Stomach (tissue), 8 donors: ENCODE measurements at regions not wholly inside any gene's neighbourhood (a gene's known extent, or its start where the extent isn't known, plus 50 kb on each side); places are given as distances from the start of the nearest gene placed in this dataset.

Source experiments
- DNase-seq, 2 donors: peaks; one replicate each; pipeline versions ENCODE4 v3.0.0 to v3.0.0-alpha.2; 2013 to 2019
- H3K27ac ChIP-seq, 5 donors: fragments of 200-600 bp in 4 of 5; sonication (generic) in 4 of 5; one replicate each; pipeline ENCODE4 v1.5.1; 2013 to 2019; ENCODE audit warnings: mild to moderate bottlenecking in 1 of 5, moderate library complexity in 1 of 5
- H3K27me3 ChIP-seq, 3 donors: fragments of 200-600 bp; sonication (generic); one replicate each; pipeline ENCODE4 v1.5.1; 2017 to 2019; ENCODE audit warnings: mixed run types in 1 of 3
- H3K36me3 ChIP-seq, 4 donors: fragments of 200-600 bp; sonication (generic); 1 replicate in 3 of 4; 2 replicates in 1 of 4; pipeline ENCODE4 v1.5.1; 2016 to 2019
- H3K4me1 ChIP-seq, 4 donors: fragments of 200-600 bp; sonication (generic); one replicate each; pipeline ENCODE4 v1.5.1; 2016 to 2019
- H3K4me3 ChIP-seq, 4 donors: fragments of 200-600 bp; sonication (generic) in 3 of 4; one replicate each; pipeline ENCODE4 v1.5.1; 2016 to 2019; ENCODE audit warnings: mild to moderate bottlenecking in 1 of 4
- H3K9me3 ChIP-seq, 4 donors: fragments of 200-600 bp; sonication (generic); one replicate each; pipeline ENCODE4 v1.5.1; 2016 to 2019
- CTCF ChIP-seq, 7 experiments: fragments of 450-650 bp in 4 of 7; fragments of 200-600 bp in 3 of 7; sonication (generic) in 3 of 7; IDR thresholded peaks; one replicate each; pipeline ENCODE4 v1.5.1; 2016 to 2019; ENCODE audit warnings: antibody characterized with exemption in 7 of 7, control low read depth in 2 of 7, mild to moderate bottlenecking in 1 of 7
- EP300 ChIP-seq: sonication (generic); formaldehyde crosslinking; IDR thresholded peaks from one replicate; pipeline ENCODE4 v1.6.1; 2017; ENCODE audit warnings: antibody characterized with exemption
- POLR2A ChIP-seq, 4 donors: fragments of 450-650 bp; IDR thresholded peaks; one replicate each; pipeline ENCODE4 v1.6.1; 2016; ENCODE audit warnings: antibody characterized with exemption in 4 of 4, control low read depth in 2 of 4, mild to moderate bottlenecking in 1 of 4, moderate library complexity in 1 of 4
- POLR2AphosphoS5 ChIP-seq, 3 donors: sonication (generic); formaldehyde crosslinking; IDR thresholded peaks; one replicate each; pipeline ENCODE4 v1.6.1; 2016; ENCODE audit warnings: antibody characterized with exemption in 3 of 3
- WGBS, 5 donors: extraction: QIAGEN DNeasy Blood & Tissue Kit in 3 of 5; methylation state at CpG; one replicate each; pipeline versions ENCODE4 v1.1.5 to v1.1.7; 2013 to 2018; 5-methylcytosine and 5-hydroxymethylcytosine counted together
- intact Hi-C: fragments of 100-400 bp; cut with DNase I; formaldehyde crosslinking; loops from one replicate; pipeline ENCODE4 v1.15.1; 2023; ENCODE audit warnings: low total_unique reads
- donor health status: healthy with polysubstance abuse.
- donor health status: Bipolar disorder and iron deficiency.
- donor health status: healthy.

- Histone ChIP-seq H3K9me3 (no peaks in the 10 kb centered on the region), H3K4me1 (peaks cover 20 to 34% (median 28%) of the 10 kb centered on the region in 4 donors), H3K4me3 (peak overlapping the region; percentile 63 to 83 (median 75)), H3K36me3 (no peaks in the 10 kb centered on the region), H3K27me3 (peaks cover 8 to 100% (median 63%) of the 10 kb centered on the region in 3 donors), H3K27ac (peak overlapping the region in 2 of 5 donors; percentile 46 to 58)
- DNase-seq = peak in 1 of 2 donors; percentile 82
- intact Hi-C loops = no loop called here
- TF ChIP-seq POLR2A (IDR thresholded peaks at IDR 0.05) = no peak
- TF ChIP-seq CTCF (IDR thresholded peaks at IDR 0.05) = no peak
- TF ChIP-seq EP300 = no peak
- no peak for TF ChIP-seq POLR2AphosphoS5 (IDR thresholded peaks at IDR 0.05)
- WGBS, 5 donors = 1 to 3% (median 2%) methylated on average over 25 to 78 of the region's 79 CpGs
Observed at GRCh38 chr4:182143822-182144625, 99.2 kb upstream of the TENM3 start.

- peaks cover 8 to 98% (median 63%) of the 10 kb centered on the region in 3 donors for H3K27me3 ChIP-seq
- DNase-seq = peak in 1 of 2 donors; percentile 48
Observed at GRCh38 chr4:182144626-182145333, 98.4 kb upstream of the TENM3 start.

GRCh38 chr4:182145334-182145905, 97.8 kb upstream of the TENM3 start:
- peaks cover 8 to 95% (median 58%) of the 10 kb centered on the region in 3 donors for H3K27me3 ChIP-seq
- no peak for TF ChIP-seq POLR2AphosphoS5 (IDR thresholded peaks at IDR 0.05)
- TF ChIP-seq POLR2A (IDR thresholded peaks at IDR 0.05) = no peak
- no peak for TF ChIP-seq CTCF (IDR thresholded peaks at IDR 0.05)
- TF ChIP-seq EP300 = no peak

More at GRCh38 chr4:182144626-182145333, 98.4 kb upstream of the TENM3 start:
- no peak for TF ChIP-seq POLR2AphosphoS5 (IDR thresholded peaks at IDR 0.05)
- TF ChIP-seq CTCF (IDR thresholded peaks at IDR 0.05) = no peak
- no peak for TF ChIP-seq EP300
- no peak for TF ChIP-seq POLR2A (IDR thresholded peaks at IDR 0.05)
- 1 to 5% (median 2%) methylated on average over 5 to 91 of the region's 93 CpGs for WGBS, 5 donors
- H3K4me1 ChIP-seq = peaks cover 20 to 34% (median 28%) of the 10 kb centered on the region in 4 donors
- intact Hi-C loops = no loop called here
- peak overlapping the region; percentile 63 to 83 (median 75) for H3K4me3 ChIP-seq
- H3K9me3 ChIP-seq = no peaks in the 10 kb centered on the region
- H3K36me3 ChIP-seq = no peaks in the 10 kb centered on the region
- peak overlapping the region in 2 of 5 donors; percentile 46 to 58 for H3K27ac ChIP-seq

GRCh38 chr4:182147391-182147790, 95.8 kb upstream of the TENM3 start:
- H3K4me3 ChIP-seq = no peak overlapping the region
- H3K9me3 ChIP-seq = no peaks in the 10 kb centered on the region
- TF ChIP-seq POLR2AphosphoS5 (IDR thresholded peaks at IDR 0.05) = no peak
- no peak for TF ChIP-seq EP300
- TF ChIP-seq POLR2A (IDR thresholded peaks at IDR 0.05) = no peak
- no peak for TF ChIP-seq CTCF (IDR thresholded peaks at IDR 0.05)
- H3K4me1 ChIP-seq = peaks cover 20 to 30% (median 26%) of the 10 kb centered on the region in 4 donors
- H3K27ac ChIP-seq = no peak overlapping the region
- no peaks in the 10 kb centered on the region for H3K36me3 ChIP-seq
- H3K27me3 ChIP-seq = peaks cover 8 to 80% (median 39%) of the 10 kb centered on the region in 3 donors
- 58 to 67% (median 61%) methylated on average over 5 of the region's 5 CpGs for WGBS, 5 donors
- no peak for DNase-seq
- intact Hi-C loops = no loop called here

More at GRCh38 chr4:182145334-182145905, 97.8 kb upstream of the TENM3 start:
- H3K4me1 ChIP-seq = peaks cover 20 to 34% (median 28%) of the 10 kb centered on the region in 4 donors
- intact Hi-C loops = no loop called here
- 11 to 20% (median 13%) methylated on average over 12 of the region's 12 CpGs for WGBS, 5 donors
- H3K36me3 ChIP-seq = no peaks in the 10 kb centered on the region
- no peaks in the 10 kb centered on the region for H3K9me3 ChIP-seq
- peak overlapping the region; percentile 63 to 83 (median 75) for H3K4me3 ChIP-seq
- H3K27ac ChIP-seq = no peak overlapping the region
- DNase-seq = no peak
